ENCODE measurements at regions not wholly inside any gene's neighbourhood (a gene's known extent, or its start where the extent isn't known, plus 50 kb on each side); places are given as distances from the start of the nearest gene placed in this dataset.
"Not testable (repeated sequence)": the region's sequence is repeated elsewhere in the genome, so short reads cannot be mapped to it uniquely, and the experiment has no call there.

- peak; percentile 52 for ATAC-seq
- intact Hi-C loops (cut with DNase I): loop anchor here (10.0 kb wide), 1 partner anchor 57 kb away; no protein-coding TSS in a partner anchor
- DNase-seq (ENCODE audit: low spot score): peak; percentile 60
These were observed 319.6 kb upstream of the TCF4 start for GRCh38 chr18:55907453-55908175.

GRCh38 chr18:55906536-55906935 lies 318.5 kb upstream of the TCF4 start:
- ATAC-seq: no peak
- intact Hi-C loops (cut with DNase I): loop anchor here (10.0 kb wide), 1 partner anchor 58 kb away; no protein-coding TSS in a partner anchor
- DNase-seq (ENCODE audit: low spot score): no peak

GRCh38 chr18:55903911-55904310 lies 315.9 kb upstream of the TCF4 start:
- intact Hi-C loops (cut with DNase I): loop anchor here (10.0 kb wide), 1 partner anchor 61 kb away; no protein-coding TSS in a partner anchor
- ATAC-seq (no peak), DNase-seq (ENCODE audit: low spot score) (no peak)

GRCh38 chr18:55900380-55900779 lies 312.4 kb upstream of the TCF4 start:
- no peak for DNase-seq (ENCODE audit: low spot score)
- intact Hi-C loops (cut with DNase I): loop anchor here (10.0 kb wide), 1 partner anchor 64 kb away; no protein-coding TSS in a partner anchor
- no peak for ATAC-seq

GRCh38 chr18:55897091-55897689 lies 309.2 kb upstream of the TCF4 start:
- intact Hi-C loops (cut with DNase I): loop anchor here (10.0 kb wide), 1 partner anchor 52 kb away; no protein-coding TSS in a partner anchor
- no peak for DNase-seq (ENCODE audit: low spot score)
- ATAC-seq: no peak

GRCh38 chr18:55893948-55894347 lies 306.0 kb upstream of the TCF4 start:
- intact Hi-C loops (cut with DNase I): loop anchor here (10.0 kb wide), 1 partner anchor 49 kb away; no protein-coding TSS in a partner anchor

GRCh38 chr18:55892862-55893813 lies 305.1 kb upstream of the TCF4 start:
- intact Hi-C loops (cut with DNase I): loop anchor here (10.0 kb wide), 1 partner anchor 48 kb away; no protein-coding TSS in a partner anchor

More at GRCh38 chr18:55893948-55894347, 306.0 kb upstream of the TCF4 start:
- DNase-seq (ENCODE audit: low spot score) (no peak), ATAC-seq (no peak)

GRCh38 chr18:55886886-55887285 lies 298.9 kb upstream of the TCF4 start:
- intact Hi-C loops (cut with DNase I): no loop called here
- DNase-seq (ENCODE audit: low spot score): no peak
- ATAC-seq: no peak

More at GRCh38 chr18:55892862-55893813, 305.1 kb upstream of the TCF4 start:
- ATAC-seq; DNase-seq (ENCODE audit: low spot score): not testable (repeated sequence)

- intact Hi-C loops (cut with DNase I): no loop called here
- ATAC-seq (no peak), DNase-seq (ENCODE audit: low spot score) (no peak)
These were observed 296.5 kb upstream of the TCF4 start for GRCh38 chr18:55884498-55884897.

- DNase-seq (ENCODE audit: low spot score) (no peak), ATAC-seq (no peak)
- intact Hi-C loops (cut with DNase I): no loop called here
These were observed 292.6 kb upstream of the TCF4 start for GRCh38 chr18:55880617-55881016.

GRCh38 chr18:55879331-55879730 lies 291.3 kb upstream of the TCF4 start:
- no peak for DNase-seq (ENCODE audit: low spot score)
- no peak for ATAC-seq
- intact Hi-C loops (cut with DNase I): no loop called here

- intact Hi-C loops (cut with DNase I): no loop called here
- no peak for ATAC-seq
These were observed 290.2 kb upstream of the TCF4 start for GRCh38 chr18:55878224-55878623.

GRCh38 chr18:55877321-55877720 lies 289.3 kb upstream of the TCF4 start:
- DNase-seq (ENCODE audit: low spot score) (no peak), ATAC-seq (no peak)
- intact Hi-C loops (cut with DNase I): no loop called here

More at GRCh38 chr18:55878224-55878623, 290.2 kb upstream of the TCF4 start:
- no peak for DNase-seq (ENCODE audit: low spot score)

- intact Hi-C loops (cut with DNase I): no loop called here
- DNase-seq (ENCODE audit: low spot score) (no peak), ATAC-seq (peak; percentile 24)
These were observed 288.3 kb upstream of the TCF4 start for GRCh38 chr18:55876254-55876653.

GRCh38 chr18:55875371-55875901 lies 287.4 kb upstream of the TCF4 start:
- DNase-seq (ENCODE audit: low spot score): no peak
- peak; percentile 89 for ATAC-seq
- intact Hi-C loops (cut with DNase I): no loop called here

GRCh38 chr18:55869556-55870501 lies 281.8 kb upstream of the TCF4 start:
- peak; percentile 64 for DNase-seq (ENCODE audit: low spot score)
- ATAC-seq: peak; percentile 95
- intact Hi-C loops (cut with DNase I): no loop called here

- intact Hi-C loops (cut with DNase I): no loop called here
- ATAC-seq (no peak), DNase-seq (ENCODE audit: low spot score) (no peak)
These were observed 280.9 kb upstream of the TCF4 start for GRCh38 chr18:55868909-55869308.

- ATAC-seq: no peak
- intact Hi-C loops (cut with DNase I): no loop called here
These were observed 278.9 kb upstream of the TCF4 start for GRCh38 chr18:55866886-55867285.

More at GRCh38 chr18:55866886-55867285, 278.9 kb upstream of the TCF4 start:
- DNase-seq (ENCODE audit: low spot score): no peak
